ENCODE measurements at regions not wholly inside any gene's neighbourhood (a gene's known extent, or its start where the extent isn't known, plus 50 kb on each side); places are given as distances from the start of the nearest gene placed in this dataset.

- no peak for DNase-seq
- H3K36me3 ChIP-seq: no peaks in the 10 kb centered on the region
- no peaks in the 10 kb centered on the region for H3K27me3 ChIP-seq (ENCODE audit: low read depth)
- no peak overlapping the region for H3K27ac ChIP-seq (replicated peaks)
- no peak for TF ChIP-seq CTCF (IDR thresholded peaks at IDR 0.05; ENCODE audit: borderline replicate concordance)
- H3K9me3 ChIP-seq (replicated peaks): no peaks in the 10 kb centered on the region
- no peak overlapping the region for H3K4me3 ChIP-seq
- no peaks in the 10 kb centered on the region for H3K4me1 ChIP-seq
- intact Hi-C loops (cut with micrococcal nuclease): no loop called here
Observed at GRCh38 chr9:30301271-30301963, 2083.0 kb upstream of the ACO1 start.

GRCh38 chr9:30310711-30311110 is 2073.7 kb upstream of the ACO1 start:
- TF ChIP-seq CTCF (IDR thresholded peaks at IDR 0.05; ENCODE audit: borderline replicate concordance): no peak
- no peak for DNase-seq
- intact Hi-C loops (cut with micrococcal nuclease): no loop called here
- Histone ChIP-seq H3K27ac (replicated peaks) (no peak overlapping the region), H3K9me3 (replicated peaks) (peaks cover 14% of the 10 kb centered on the region), H3K4me1 (no peaks in the 10 kb centered on the region), H3K36me3 (no peaks in the 10 kb centered on the region), H3K4me3 (no peak overlapping the region), H3K27me3 (ENCODE audit: low read depth) (no peaks in the 10 kb centered on the region)

- Histone ChIP-seq H3K36me3 (no peaks in the 10 kb centered on the region), H3K4me1 (no peaks in the 10 kb centered on the region), H3K9me3 (replicated peaks) (peaks cover 5% of the 10 kb centered on the region), H3K27me3 (ENCODE audit: low read depth) (no peaks in the 10 kb centered on the region), H3K4me3 (no peak overlapping the region), H3K27ac (replicated peaks) (no peak overlapping the region)
- no peak for DNase-seq
- intact Hi-C loops (cut with micrococcal nuclease): no loop called here
- TF ChIP-seq CTCF (IDR thresholded peaks at IDR 0.05; ENCODE audit: borderline replicate concordance): no peak
Observed at GRCh38 chr9:30329431-30329830, 2055.0 kb upstream of the ACO1 start.

GRCh38 chr9:30348904-30349303 is 2035.5 kb upstream of the ACO1 start:
- TF ChIP-seq CTCF (IDR thresholded peaks at IDR 0.05; ENCODE audit: borderline replicate concordance): no peak
- H3K27ac ChIP-seq (replicated peaks): no peak overlapping the region
- H3K9me3 ChIP-seq (replicated peaks): peaks cover 32% of the 10 kb centered on the region
- no peaks in the 10 kb centered on the region for H3K27me3 ChIP-seq (ENCODE audit: low read depth)
- DNase-seq: no peak
- no peak overlapping the region for H3K4me3 ChIP-seq
- intact Hi-C loops (cut with micrococcal nuclease): no loop called here
- H3K36me3 ChIP-seq: no peaks in the 10 kb centered on the region
- H3K4me1 ChIP-seq: no peaks in the 10 kb centered on the region

GRCh38 chr9:30349526-30350513 is 2034.6 kb upstream of the ACO1 start:
- DNase-seq: no peak

More at GRCh38 chr9:30349526-30350513, 2034.6 kb upstream of the ACO1 start:
- no peaks in the 10 kb centered on the region for H3K27me3 ChIP-seq (ENCODE audit: low read depth)
- H3K36me3 ChIP-seq: no peaks in the 10 kb centered on the region
- intact Hi-C loops (cut with micrococcal nuclease): no loop called here
- H3K27ac ChIP-seq (replicated peaks): no peak overlapping the region
- no peak overlapping the region for H3K4me3 ChIP-seq
- TF ChIP-seq CTCF (IDR thresholded peaks at IDR 0.05; ENCODE audit: borderline replicate concordance): no peak
- peaks cover 30% of the 10 kb centered on the region for H3K9me3 ChIP-seq (replicated peaks)
- H3K4me1 ChIP-seq: no peaks in the 10 kb centered on the region

Measured in left ventricle myocardium inferior (tissue), 1 donor.